Raji (cell line): ENCODE measurements at regions not wholly inside any gene's neighbourhood (a gene's known extent, or its start where the extent isn't known, plus 50 kb on each side); places are given as distances from the start of the nearest gene placed in this dataset.

Experiments used
- POLR2A ChIP-seq: IDR thresholded peaks from 2 replicates; pipeline ENCODE4 v1.6.1; 2011; ENCODE audit warnings: low read depth, low read length, control low read depth; ENCODE audit not compliant: insufficient read depth

DNA sequence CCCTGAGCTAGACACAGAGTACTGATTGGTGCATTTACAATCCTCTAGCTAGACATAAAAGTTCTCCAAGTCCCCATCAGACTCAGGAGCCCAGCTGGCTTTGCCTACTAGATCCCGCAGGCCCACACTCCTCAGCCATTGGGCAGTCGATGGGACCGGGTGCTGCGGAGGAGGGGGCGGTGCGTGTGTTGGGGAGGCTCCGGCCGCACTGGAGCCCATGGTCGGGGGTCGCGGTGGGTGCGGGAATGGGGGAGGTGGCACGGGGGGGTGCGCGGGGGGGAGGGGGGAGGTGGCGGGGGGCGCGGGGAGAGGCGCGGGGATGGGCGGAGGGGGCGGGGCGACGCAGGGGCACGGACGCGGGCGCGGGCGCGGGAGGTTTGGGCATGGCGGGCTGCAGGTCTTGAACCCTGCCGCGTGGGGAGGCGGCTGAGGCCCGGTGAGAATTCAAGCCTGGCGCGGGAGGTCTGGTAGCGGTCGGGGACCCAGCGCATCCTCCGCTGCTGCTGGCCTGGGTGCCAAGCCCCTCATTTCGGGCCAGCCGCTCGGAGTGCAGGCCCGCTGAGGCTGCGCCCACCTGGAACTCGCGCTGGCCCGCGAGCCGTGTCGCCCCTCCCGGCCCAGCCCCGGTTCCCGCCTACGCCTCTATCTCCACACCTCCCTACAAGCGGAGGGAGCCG, 674.1 kb downstream of the SLITRK5 start:
- no peak for TF ChIP-seq POLR2A

- no peak for TF ChIP-seq POLR2A
These were observed 689.6 kb downstream of the SLITRK5 start for GRCh38 chr13:88360761-88361160.

- no peak for TF ChIP-seq POLR2A
These were observed 698.7 kb downstream of the SLITRK5 start for GRCh38 chr13:88369866-88370265.

GRCh38 chr13:88376760-88377388, 705.7 kb downstream of the SLITRK5 start:
- TF ChIP-seq POLR2A, result no peak

- no peak for TF ChIP-seq POLR2A
These were observed 706.7 kb downstream of the SLITRK5 start for GRCh38 chr13:88377852-88378251.

DNA sequence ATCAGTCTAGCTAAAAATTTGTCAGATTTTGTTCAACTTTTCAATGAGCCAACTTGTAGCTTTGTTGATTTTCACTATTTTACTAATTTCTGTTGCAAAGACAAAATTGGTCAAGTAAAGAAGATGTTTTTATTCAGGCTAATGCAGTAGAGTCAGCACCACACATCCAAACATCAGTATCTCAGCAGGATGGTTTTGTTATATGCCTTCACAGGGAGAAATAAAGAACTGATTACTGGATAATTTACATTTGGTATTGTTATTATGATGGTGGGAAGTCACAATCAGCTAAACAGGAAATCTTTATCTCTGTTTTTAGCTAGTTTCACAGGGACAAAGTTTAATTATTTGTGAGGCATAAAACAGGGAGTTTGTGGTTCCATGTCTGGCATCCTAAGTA, 713.4 kb downstream of the SLITRK5 start:
- TF ChIP-seq POLR2A, result no peak

DNA sequence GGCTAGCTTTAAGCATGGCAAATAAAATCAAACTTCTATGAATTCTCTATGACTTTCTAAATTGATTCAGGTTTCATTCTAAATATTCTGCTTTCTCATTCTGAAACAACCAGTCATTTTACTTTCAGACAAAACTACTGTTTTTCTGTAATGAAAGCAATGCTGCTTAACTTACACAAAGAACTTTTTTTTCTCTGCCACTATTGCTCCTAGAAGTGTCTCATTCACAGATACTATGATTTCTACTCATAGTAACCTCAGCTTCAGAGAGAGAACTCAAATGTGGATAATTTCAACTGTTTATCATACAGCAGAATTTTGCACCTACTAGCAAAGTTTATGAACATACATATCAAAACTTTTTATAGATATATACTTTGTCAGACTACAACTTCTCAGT, 724.6 kb downstream of the SLITRK5 start:
- TF ChIP-seq POLR2A, result no peak

- no peak for TF ChIP-seq POLR2A
These were observed 740.5 kb downstream of the SLITRK5 start for GRCh38 chr13:88411696-88412095.

DNA sequence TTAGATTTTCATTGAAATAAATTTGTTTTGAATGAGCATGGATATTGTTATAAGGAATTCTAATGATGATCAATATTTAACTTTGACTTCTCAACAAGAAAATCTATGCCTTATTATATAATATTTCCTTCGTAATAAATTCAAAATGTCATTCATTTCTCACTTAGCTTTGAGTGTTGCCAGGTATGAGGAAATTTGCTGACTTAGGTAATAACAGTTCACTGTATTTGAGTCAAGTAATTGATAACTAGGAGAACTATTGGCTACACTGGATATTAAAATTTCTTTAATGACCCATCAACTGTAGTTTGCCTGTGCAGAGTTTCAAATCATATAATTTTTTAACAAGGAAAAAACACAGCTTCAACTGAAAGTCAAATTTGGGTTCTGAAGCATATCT, 746.6 kb downstream of the SLITRK5 start:
- no peak for TF ChIP-seq POLR2A

- no peak for TF ChIP-seq POLR2A
These were observed 753.3 kb downstream of the SLITRK5 start for GRCh38 chr13:88424463-88424862.

DNA sequence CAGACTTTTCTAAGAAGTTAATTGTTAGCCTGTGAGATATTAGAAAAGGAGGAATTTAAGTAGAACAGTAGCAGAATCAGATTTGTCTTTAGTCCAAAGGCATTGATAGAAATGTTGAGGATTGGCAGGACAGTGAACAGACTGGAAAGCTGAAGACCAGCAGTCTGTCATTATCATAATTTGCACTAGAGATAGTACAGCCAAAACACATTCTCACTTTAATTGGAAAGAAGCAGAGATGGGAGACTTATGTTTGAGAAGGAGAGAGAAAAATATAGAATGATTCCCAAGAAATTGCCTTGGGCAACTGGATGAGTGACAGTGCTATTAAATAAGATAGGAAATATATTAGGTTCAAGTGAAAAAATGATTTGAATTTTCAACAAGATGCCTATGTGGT, 755.5 kb downstream of the SLITRK5 start:
- no peak for TF ChIP-seq POLR2A

GRCh38 chr13:88429862-88430261, 758.7 kb downstream of the SLITRK5 start:
- TF ChIP-seq POLR2A, result no peak

GRCh38 chr13:88434953-88435352, 763.8 kb downstream of the SLITRK5 start:
- TF ChIP-seq POLR2A, result no peak

DNA sequence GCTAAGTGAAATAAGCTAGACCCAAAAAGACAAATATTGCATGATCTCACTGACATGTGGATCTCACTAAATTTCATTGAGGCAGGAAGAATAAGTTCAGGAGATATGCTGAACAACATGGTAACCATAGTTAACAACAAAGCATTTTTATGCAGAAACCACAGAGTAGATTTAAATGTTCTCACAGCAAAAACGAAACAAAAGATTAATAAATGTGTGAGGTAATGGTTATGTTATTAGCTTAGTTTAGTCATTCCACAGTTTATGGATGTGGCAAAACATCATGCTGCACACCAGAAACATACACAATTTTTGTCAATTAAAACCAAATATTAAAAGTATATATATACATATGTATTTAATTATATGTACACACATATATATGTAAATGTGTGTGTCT, 765.8 kb downstream of the SLITRK5 start:
- no peak for TF ChIP-seq POLR2A

DNA sequence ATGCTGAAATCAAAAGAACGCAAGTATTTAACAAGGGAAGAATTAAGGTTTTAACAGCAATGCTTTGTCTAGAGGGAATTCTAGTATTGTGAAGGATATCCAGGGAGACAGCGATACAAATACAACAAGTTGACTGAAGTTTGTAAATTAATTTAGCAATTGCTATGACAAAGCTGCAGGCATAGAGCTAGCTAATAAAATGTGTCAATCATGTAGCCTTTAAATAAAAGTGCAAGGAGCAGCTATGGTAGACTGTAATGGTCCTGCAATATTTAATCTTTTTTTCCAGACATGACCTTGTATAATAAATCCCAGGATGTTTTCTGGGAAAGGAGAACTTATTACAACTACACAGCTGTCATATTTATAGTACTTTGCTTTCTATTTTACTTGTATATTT, 779.3 kb downstream of the SLITRK5 start:
- no peak for TF ChIP-seq POLR2A

DNA sequence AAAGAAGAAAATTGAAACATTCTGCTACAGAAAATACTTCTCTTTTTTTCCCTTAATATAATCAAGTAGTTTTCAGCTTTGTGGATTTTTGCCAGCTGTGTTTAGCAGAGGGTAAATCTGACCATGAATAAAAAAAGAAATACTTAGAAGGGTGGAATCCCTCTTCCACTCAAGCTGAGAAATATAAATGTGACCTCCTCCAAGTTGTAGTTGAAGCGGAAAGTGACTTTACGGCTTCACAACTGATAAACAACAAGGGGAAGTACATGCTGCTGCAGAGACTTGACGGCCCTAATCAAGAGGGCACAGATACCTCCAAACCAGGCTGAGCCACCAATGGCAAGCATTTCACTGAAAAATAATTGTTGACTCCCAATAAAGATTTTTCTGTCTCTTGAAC, 785.0 kb downstream of the SLITRK5 start:
- TF ChIP-seq POLR2A, result no peak

DNA sequence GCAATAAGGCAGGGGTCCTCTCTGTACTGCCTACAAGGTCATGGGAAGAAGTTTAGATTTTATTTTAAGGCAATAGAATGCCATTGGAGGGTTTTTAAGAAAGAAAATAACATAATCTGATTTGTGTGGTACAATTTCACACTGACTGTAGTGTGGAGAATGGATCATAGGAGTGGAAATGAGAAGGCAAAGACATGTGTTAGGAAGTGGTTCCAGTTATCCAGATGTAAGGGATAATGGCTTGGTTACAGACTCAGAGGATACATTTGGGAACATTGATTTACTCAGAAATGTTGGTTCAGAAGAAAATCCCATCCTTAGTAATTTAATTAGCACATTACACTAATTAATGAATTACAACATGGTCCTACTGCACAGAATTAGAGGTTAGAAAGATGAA, 788.2 kb downstream of the SLITRK5 start:
- TF ChIP-seq POLR2A, result no peak
